Upper lobe of left lung (tissue), 6 donors: ENCODE measurements at regions not wholly inside any gene's neighbourhood (a gene's known extent, or its start where the extent isn't known, plus 50 kb on each side); places are given as distances from the start of the nearest gene placed in this dataset.

ENCODE experiments used
- ATAC-seq, 2 donors: fragments of 200-7000 bp; cut with Tn5 transposase; one replicate each; pipeline ENCODE4 v1.9.1; 2022; ENCODE audit warnings: mild to moderate bottlenecking in 2 of 2, moderate library complexity in 2 of 2; ENCODE audit not compliant: low FRiP score in 2 of 2
- DNase-seq, 2 donors: peaks; one replicate each; pipeline ENCODE4 v3.0.0-alpha.2; 2019 to 2020
- H3K27ac ChIP-seq, 4 donors: fragments of 200-600 bp; sonication (generic); one replicate each; pipeline ENCODE4 v1.5.1; 2016 to 2019
- H3K27me3 ChIP-seq, 4 donors: fragments of 200-600 bp; sonication (generic); one replicate each; pipeline ENCODE4 v1.5.1; 2017 to 2019
- H3K36me3 ChIP-seq, 4 donors: fragments of 200-600 bp; sonication (generic); one replicate each; pipeline ENCODE4 v1.5.1; 2016 to 2019
- H3K4me1 ChIP-seq, 4 donors: fragments of 200-600 bp; sonication (generic); one replicate each; pipeline ENCODE4 v1.5.1; 2018 to 2019
- H3K4me3 ChIP-seq, 4 donors: fragments of 200-600 bp; sonication (generic); one replicate each; pipeline ENCODE4 v1.5.1; 2017 to 2019; ENCODE audit warnings: mild to moderate bottlenecking in 2 of 4, moderate library complexity in 1 of 4
- H3K9me3 ChIP-seq, 4 donors: fragments of 200-600 bp; sonication (generic); one replicate each; pipeline ENCODE4 v1.5.1; 2018 to 2019
- CTCF ChIP-seq, 6 experiments: fragments of 450-650 bp in 4 of 6; fragments of 200-600 bp in 2 of 6; sonication (generic) in 2 of 6; IDR thresholded peaks; one replicate each; pipeline ENCODE4 v1.5.1; 2016 to 2019; ENCODE audit warnings: antibody characterized with exemption in 6 of 6
- EP300 ChIP-seq, 4 donors: sonication (generic); formaldehyde crosslinking; IDR thresholded peaks; one replicate each; pipeline ENCODE4 v1.5.1; 2017; ENCODE audit warnings: antibody characterized with exemption in 4 of 4, control low read depth in 2 of 4
- POLR2A ChIP-seq, 4 donors: fragments of 450-650 bp; IDR thresholded peaks; one replicate each; pipeline ENCODE4 v1.5.1; 2016 to 2017; ENCODE audit warnings: antibody characterized with exemption in 4 of 4, mild to moderate bottlenecking in 2 of 4
- POLR2AphosphoS5 ChIP-seq, 2 donors: sonication (generic); formaldehyde crosslinking; IDR thresholded peaks; one replicate each; pipeline ENCODE4 v1.5.1; 2017; ENCODE audit warnings: antibody characterized with exemption in 2 of 2
- WGBS, 2 donors: methylation state at CpG; one replicate each; pipeline ENCODE4 v1.1.5; 2017 to 2018; 5-methylcytosine and 5-hydroxymethylcytosine counted together
- donor health status: DM: no; HTN: no; CAD: no; lungs with moderate emphysema.
- donor health status: DM: no; HTN: yes; CAD: no; lungs with severe emphysema.

- H3K4me3 ChIP-seq: no peak overlapping the region
- no peak overlapping the region for H3K27ac ChIP-seq
- no peaks in the 10 kb centered on the region for H3K36me3 ChIP-seq
- no peaks in the 10 kb centered on the region for H3K9me3 ChIP-seq
- no peak for TF ChIP-seq POLR2AphosphoS5 (IDR thresholded peaks at IDR 0.05)
- no peak for TF ChIP-seq CTCF (IDR thresholded peaks at IDR 0.05)
- no peak for TF ChIP-seq EP300 (IDR thresholded peaks at IDR 0.05)
- no peak for TF ChIP-seq POLR2A (IDR thresholded peaks at IDR 0.05)
- DNase-seq: peak in 1 of 2 donors; percentile 68
- no peaks in the 10 kb centered on the region for H3K27me3 ChIP-seq
- H3K4me1 ChIP-seq: no peaks in the 10 kb centered on the region
- no peak for ATAC-seq
- WGBS, 2 donors: 90 to 91% methylated on average over 20 to 21 of the region's 22 CpGs
These were observed 367.0 kb downstream of the FOXL1 start for GRCh38 chr16:86945166-86945900.

GRCh38 chr16:86946396-86946795 lies 368.0 kb downstream of the FOXL1 start:
- 42 to 56% methylated on average over 7 of the region's 7 CpGs for WGBS, 2 donors

GRCh38 chr16:86946981-86947380 lies 368.6 kb downstream of the FOXL1 start:
- 93 to 95% methylated on average over 10 of the region's 10 CpGs for WGBS, 2 donors

More at GRCh38 chr16:86946396-86946795, 368.0 kb downstream of the FOXL1 start:
- no peak overlapping the region for H3K27ac ChIP-seq
- no peaks in the 10 kb centered on the region for H3K4me1 ChIP-seq
- H3K9me3 ChIP-seq: no peaks in the 10 kb centered on the region
- H3K27me3 ChIP-seq: no peaks in the 10 kb centered on the region
- ATAC-seq (no peak), DNase-seq (no peak)
- TF ChIP-seq EP300 (IDR thresholded peaks at IDR 0.05) (no peak), CTCF (IDR thresholded peaks at IDR 0.05) (no peak), POLR2AphosphoS5 (IDR thresholded peaks at IDR 0.05) (no peak), POLR2A (IDR thresholded peaks at IDR 0.05) (no peak)
- H3K4me3 ChIP-seq: no peak overlapping the region
- no peaks in the 10 kb centered on the region for H3K36me3 ChIP-seq

GRCh38 chr16:86948046-86948445 lies 369.1 kb downstream of the C16orf95 start:
- Histone ChIP-seq H3K27ac (no peak overlapping the region), H3K4me3 (no peak overlapping the region), H3K27me3 (no peaks in the 10 kb centered on the region), H3K36me3 (no peaks in the 10 kb centered on the region), H3K4me1 (no peaks in the 10 kb centered on the region), H3K9me3 (peaks cover 0 to under 1% (median 0%) of the 10 kb centered on the region in 4 donors)
- DNase-seq: no peak
- WGBS, 2 donors: 79 to 92% methylated on average over 12 of the region's 12 CpGs
- no peak for ATAC-seq
- TF ChIP-seq POLR2A (IDR thresholded peaks at IDR 0.05): no peak
- TF ChIP-seq POLR2AphosphoS5 (IDR thresholded peaks at IDR 0.05): no peak
- no peak for TF ChIP-seq EP300 (IDR thresholded peaks at IDR 0.05)
- TF ChIP-seq CTCF (IDR thresholded peaks at IDR 0.05): no peak

More at GRCh38 chr16:86946981-86947380, 368.6 kb downstream of the FOXL1 start:
- no peaks in the 10 kb centered on the region for H3K36me3 ChIP-seq
- ATAC-seq (no peak), DNase-seq (no peak)
- TF ChIP-seq POLR2A (IDR thresholded peaks at IDR 0.05) (no peak), EP300 (IDR thresholded peaks at IDR 0.05) (no peak), POLR2AphosphoS5 (IDR thresholded peaks at IDR 0.05) (no peak), CTCF (IDR thresholded peaks at IDR 0.05) (no peak)
- no peaks in the 10 kb centered on the region for H3K27me3 ChIP-seq
- H3K4me3 ChIP-seq: no peak overlapping the region
- H3K9me3 ChIP-seq: no peaks in the 10 kb centered on the region
- H3K27ac ChIP-seq: no peak overlapping the region
- no peaks in the 10 kb centered on the region for H3K4me1 ChIP-seq

GRCh38 chr16:86949116-86949515 lies 368.1 kb downstream of the C16orf95 start:
- 48 to 56% methylated on average over 11 to 14 of the region's 14 CpGs for WGBS, 2 donors
- Histone ChIP-seq H3K27me3 (no peaks in the 10 kb centered on the region), H3K36me3 (no peaks in the 10 kb centered on the region), H3K9me3 (peaks cover 0 to 4% (median 0%) of the 10 kb centered on the region in 4 donors), H3K4me1 (no peaks in the 10 kb centered on the region), H3K27ac (no peak overlapping the region), H3K4me3 (no peak overlapping the region)
- no peak for ATAC-seq
- no peak for TF ChIP-seq POLR2A (IDR thresholded peaks at IDR 0.05)
- no peak for TF ChIP-seq CTCF (IDR thresholded peaks at IDR 0.05)
- TF ChIP-seq EP300 (IDR thresholded peaks at IDR 0.05): no peak
- TF ChIP-seq POLR2AphosphoS5 (IDR thresholded peaks at IDR 0.05): no peak
- no peak for DNase-seq
